CD4-positive, alpha-beta memory T cell (primary cell): ENCODE measurements at regions not wholly inside any gene's neighbourhood (a gene's known extent, or its start where the extent isn't known, plus 50 kb on each side); places are given as distances from the start of the nearest gene placed in this dataset.
"Not testable (repeated sequence)": the region's sequence is repeated elsewhere in the genome, so short reads cannot be mapped to it uniquely, and the experiment has no call there.

Experiments used
- CTCF ChIA-PET: fragments of 350-600 bp; sonication (Branson Sonifier 250); formaldehyde crosslinking; loops from one replicate; lab custom pipeline; 2021; ENCODE audit warnings: inconsistent platforms; ENCODE audit not compliant: partially characterized antibody; lab: Charles Lee
- POLR2A ChIA-PET: fragments of 350-600 bp; sonication (Branson Sonifier 250); formaldehyde crosslinking; loops from one replicate; lab custom pipeline; 2021; ENCODE audit not compliant: partially characterized antibody; lab: Charles Lee
- DNase-seq, 5 donors: peaks; one replicate each; pipeline versions ENCODE4 v3.0.0 to v3.0.0-alpha.2; 2020 to 2022; ENCODE audit warnings: mixed read lengths in 1 of 5
- H3K27ac ChIP-seq: one replicate; pipeline ENCODE4 v1.7.0; 2013; ENCODE audit warnings: low read depth, low read length
- H3K27me3 ChIP-seq: 2 replicates; pipeline ENCODE4 v1.7.0; 2013; ENCODE audit warnings: mild to moderate bottlenecking, low read length, moderate library complexity; ENCODE audit not compliant: insufficient read depth
- H3K36me3 ChIP-seq: 2 replicates; pipeline ENCODE4 v1.7.0; 2013; ENCODE audit warnings: mild to moderate bottlenecking, low read length, moderate library complexity; ENCODE audit not compliant: insufficient read depth
- H3K4me1 ChIP-seq: 2 replicates; pipeline ENCODE4 v1.7.0; 2013; ENCODE audit warnings: mild to moderate bottlenecking, low read length, moderate library complexity; ENCODE audit not compliant: insufficient read depth
- H3K4me3 ChIP-seq, 2 donors: one replicate each; pipeline ENCODE4 v1.7.0; 2013; ENCODE audit warnings: low read length in 2 of 2, mild to moderate bottlenecking in 1 of 2
- H3K9me3 ChIP-seq, 2 donors: one replicate each; pipeline ENCODE4 v1.7.0; 2013; ENCODE audit warnings: low read length in 2 of 2, control low read depth in 1 of 2; ENCODE audit not compliant: control insufficient read depth in 1 of 2
- H3K27ac Mint-ChIP-seq, 7 donors: one replicate each; pipeline ENCODE4 v1.8.0; 2020 to 2021; ENCODE audit warnings: mixed read lengths in 7 of 7, mild to moderate bottlenecking in 6 of 7, inconsistent platforms in 3 of 7, moderate library complexity in 3 of 7
- H3K27me3 Mint-ChIP-seq, 2 donors: one replicate each; pipeline ENCODE4 v1.8.0; 2020 to 2021; ENCODE audit warnings: mixed read lengths in 2 of 2
- H3K36me3 Mint-ChIP-seq, 2 donors: one replicate each; pipeline ENCODE4 v1.8.0; 2020 to 2021; ENCODE audit warnings: mixed read lengths in 2 of 2, inconsistent platforms in 1 of 2, mild to moderate bottlenecking in 1 of 2
- H3K4me1 Mint-ChIP-seq, 4 donors: one replicate each; pipeline ENCODE4 v1.8.0; 2020 to 2021; ENCODE audit warnings: mixed read lengths in 4 of 4, mild to moderate bottlenecking in 1 of 4
- H3K4me3 Mint-ChIP-seq, 8 donors: one replicate each; pipeline ENCODE4 v1.8.0; 2020 to 2021; ENCODE audit warnings: mixed read lengths in 8 of 8, mild to moderate bottlenecking in 7 of 8, moderate library complexity in 6 of 8, inconsistent platforms in 3 of 8
- H3K9me3 Mint-ChIP-seq, 8 donors: one replicate each; pipeline ENCODE4 v1.8.0; 2020 to 2021; ENCODE audit warnings: mixed read lengths in 8 of 8, mild to moderate bottlenecking in 5 of 8, inconsistent platforms in 3 of 8, moderate library complexity in 1 of 8
- intact Hi-C: fragments of 100-400 bp; cut with micrococcal nuclease; formaldehyde crosslinking; loops from one replicate; pipeline ENCODE4 v1.15.1; 2023

- H3K36me3 ChIP-seq, H3K4me1 ChIP-seq, H3K36me3 Mint-ChIP-seq, POLR2A ChIA-PET, H3K27ac Mint-ChIP-seq, H3K4me3 ChIP-seq, H3K27me3 ChIP-seq, H3K4me3 Mint-ChIP-seq, intact Hi-C loops, CTCF ChIA-PET, H3K4me1 Mint-ChIP-seq, H3K27me3 Mint-ChIP-seq, H3K27ac ChIP-seq, H3K9me3 ChIP-seq, DNase-seq: not testable (repeated sequence)
- H3K9me3 Mint-ChIP-seq, result peaks cover 0 to 20% (median under 1%) of the 10 kb centered on the region in 8 donors
Observed at GRCh38 chr7:56370208-56370872, 254.1 kb upstream of the NUPR2 start.

- H3K27me3 ChIP-seq, H3K4me3 ChIP-seq, H3K4me3 Mint-ChIP-seq, H3K27ac Mint-ChIP-seq, H3K27ac ChIP-seq, H3K4me1 Mint-ChIP-seq, H3K36me3 ChIP-seq, CTCF ChIA-PET, H3K9me3 ChIP-seq, H3K4me1 ChIP-seq, DNase-seq, H3K27me3 Mint-ChIP-seq, POLR2A ChIA-PET, H3K36me3 Mint-ChIP-seq, intact Hi-C loops: not testable (repeated sequence)
- peaks cover 0 to 12% (median 0%) of the 10 kb centered on the region in 8 donors for H3K9me3 Mint-ChIP-seq
Observed at GRCh38 chr7:56367914-56368313, 251.7 kb upstream of the NUPR2 start.

- DNase-seq, result peak in 1 of 5 donors; percentile 39
- CTCF ChIA-PET, result not testable (repeated sequence)
Observed at GRCh38 chr7:56367411-56367810, 251.2 kb upstream of the NUPR2 start.

GRCh38 chr7:56366701-56367100 is 250.5 kb upstream of the NUPR2 start:
- H3K27me3 Mint-ChIP-seq, H3K27ac Mint-ChIP-seq, H3K27ac ChIP-seq, H3K27me3 ChIP-seq, H3K9me3 ChIP-seq, DNase-seq, H3K36me3 Mint-ChIP-seq, POLR2A ChIA-PET, CTCF ChIA-PET, H3K36me3 ChIP-seq, H3K4me1 ChIP-seq, H3K4me3 Mint-ChIP-seq, H3K4me3 ChIP-seq, intact Hi-C loops, H3K4me1 Mint-ChIP-seq: not testable (repeated sequence)
- peaks cover 0 to 12% (median 0%) of the 10 kb centered on the region in 8 donors for H3K9me3 Mint-ChIP-seq

More at GRCh38 chr7:56367411-56367810, 251.2 kb upstream of the NUPR2 start:
- POLR2A ChIA-PET, H3K27ac Mint-ChIP-seq, H3K4me1 ChIP-seq, H3K27me3 ChIP-seq, H3K27ac ChIP-seq, H3K27me3 Mint-ChIP-seq, H3K4me1 Mint-ChIP-seq, H3K4me3 ChIP-seq, H3K36me3 Mint-ChIP-seq, H3K4me3 Mint-ChIP-seq, H3K36me3 ChIP-seq, H3K9me3 ChIP-seq, intact Hi-C loops: not testable (repeated sequence)
- peaks cover 0 to 12% (median 0%) of the 10 kb centered on the region in 8 donors for H3K9me3 Mint-ChIP-seq

GRCh38 chr7:56352576-56352975 is 236.4 kb upstream of the NUPR2 start:
- H3K9me3 ChIP-seq, H3K36me3 Mint-ChIP-seq, POLR2A ChIA-PET, DNase-seq, H3K36me3 ChIP-seq, H3K4me1 ChIP-seq, H3K27me3 Mint-ChIP-seq, H3K27ac ChIP-seq, H3K27ac Mint-ChIP-seq, H3K4me1 Mint-ChIP-seq, intact Hi-C loops, CTCF ChIA-PET, H3K27me3 ChIP-seq, H3K4me3 Mint-ChIP-seq, H3K4me3 ChIP-seq: not testable (repeated sequence)
- peaks cover 0 to 15% (median 11%) of the 10 kb centered on the region in 8 donors for H3K9me3 Mint-ChIP-seq

- H3K27ac ChIP-seq, H3K27ac Mint-ChIP-seq, H3K4me3 Mint-ChIP-seq, H3K36me3 ChIP-seq, H3K27me3 Mint-ChIP-seq, POLR2A ChIA-PET, CTCF ChIA-PET, H3K4me3 ChIP-seq, H3K4me1 Mint-ChIP-seq, H3K9me3 ChIP-seq, DNase-seq, H3K36me3 Mint-ChIP-seq, intact Hi-C loops, H3K27me3 ChIP-seq, H3K4me1 ChIP-seq: not testable (repeated sequence)
- H3K9me3 Mint-ChIP-seq, result peaks cover 0 to 18% (median 11%) of the 10 kb centered on the region in 8 donors
Observed at GRCh38 chr7:56351181-56351580, 235.0 kb upstream of the NUPR2 start.

GRCh38 chr7:56348311-56348710 is 232.1 kb upstream of the NUPR2 start:
- H3K27me3 Mint-ChIP-seq, H3K27ac Mint-ChIP-seq, DNase-seq, CTCF ChIA-PET, H3K36me3 Mint-ChIP-seq, intact Hi-C loops, H3K4me3 Mint-ChIP-seq, H3K4me1 Mint-ChIP-seq, H3K4me3 ChIP-seq, H3K36me3 ChIP-seq, H3K27ac ChIP-seq, H3K9me3 ChIP-seq, H3K4me1 ChIP-seq, H3K27me3 ChIP-seq, POLR2A ChIA-PET: not testable (repeated sequence)
- H3K9me3 Mint-ChIP-seq, result peaks cover 0 to 16% (median 8%) of the 10 kb centered on the region in 8 donors

- H3K27ac ChIP-seq, H3K9me3 ChIP-seq, H3K4me1 ChIP-seq, H3K36me3 Mint-ChIP-seq, H3K4me3 ChIP-seq, H3K36me3 ChIP-seq, H3K4me3 Mint-ChIP-seq, intact Hi-C loops, DNase-seq, H3K27me3 Mint-ChIP-seq, H3K4me1 Mint-ChIP-seq, H3K27me3 ChIP-seq, CTCF ChIA-PET, POLR2A ChIA-PET: not testable (repeated sequence)
- H3K27ac Mint-ChIP-seq, result peak overlapping the region in 1 of 7 donors; percentile 55
- peaks cover 0 to 23% (median 10%) of the 10 kb centered on the region in 8 donors for H3K9me3 Mint-ChIP-seq
Observed at GRCh38 chr7:56328327-56328726, 212.1 kb upstream of the NUPR2 start.
